GM19035 (cell line): ENCODE measurements at regions not wholly inside any gene's neighbourhood (a gene's known extent, or its start where the extent isn't known, plus 50 kb on each side); places are given as distances from the start of the nearest gene placed in this dataset.
A peak's percentile ranks its signal among the peaks of the same experiment; 100 is the strongest.

Source experiments
- ATAC-seq: cut with Tn5 transposase; IDR thresholded peaks from one replicate; pipeline ENCODE4 v1.9.1; 2021; ENCODE audit not compliant: unreplicated experiment

GRCh38 chr13:99862244-99862643 lies 109.3 kb downstream of the ZIC5 start:
- ATAC-seq: no peak

GRCh38 chr13:99861771-99862170 lies 109.8 kb downstream of the ZIC5 start:
- no peak for ATAC-seq

GRCh38 chr13:99860745-99861144 lies 110.8 kb downstream of the ZIC5 start:
- ATAC-seq: no peak

- ATAC-seq: peak; percentile 75
These were observed 112.1 kb downstream of the ZIC5 start for GRCh38 chr13:99859178-99860177.

GRCh38 chr13:99857738-99858137 lies 113.8 kb downstream of the ZIC5 start:
- no peak for ATAC-seq

GRCh38 chr13:99855526-99856420 lies 115.8 kb downstream of the ZIC5 start:
- no peak for ATAC-seq

GRCh38 chr13:99854366-99854765 lies 117.2 kb downstream of the ZIC5 start:
- no peak for ATAC-seq

- ATAC-seq: no peak
These were observed 124.2 kb downstream of the ZIC5 start for GRCh38 chr13:99847318-99847750.

GRCh38 chr13:99845161-99845874 lies 126.2 kb downstream of the ZIC5 start:
- no peak for ATAC-seq

GRCh38 chr13:99844421-99844820 lies 127.1 kb downstream of the ZIC5 start:
- ATAC-seq: no peak

GRCh38 chr13:99843872-99844271 lies 127.7 kb downstream of the ZIC5 start:
- ATAC-seq: no peak

GRCh38 chr13:99842405-99842804 lies 129.2 kb downstream of the ZIC5 start:
- ATAC-seq: no peak

- ATAC-seq: no peak
These were observed 135.3 kb downstream of the ZIC5 start for GRCh38 chr13:99836291-99836690.

- ATAC-seq: no peak
These were observed 136.1 kb downstream of the ZIC5 start for GRCh38 chr13:99835442-99835841.

GRCh38 chr13:99834246-99834645 lies 137.3 kb downstream of the ZIC5 start:
- ATAC-seq: no peak

GRCh38 chr13:99832347-99832746 lies 139.2 kb downstream of the ZIC5 start:
- no peak for ATAC-seq

- ATAC-seq: no peak
These were observed 140.6 kb downstream of the ZIC5 start for GRCh38 chr13:99830931-99831330.

GRCh38 chr13:99829593-99830239 lies 141.9 kb downstream of the ZIC5 start:
- no peak for ATAC-seq

- ATAC-seq: no peak
These were observed 142.4 kb downstream of the ZIC5 start for GRCh38 chr13:99829161-99829560.

GRCh38 chr13:99828735-99829134 lies 142.8 kb downstream of the ZIC5 start:
- ATAC-seq: no peak
